Endothelial cell of umbilical vein (primary cell): ENCODE measurements at regions not wholly inside any gene's neighbourhood (a gene's known extent, or its start where the extent isn't known, plus 50 kb on each side); places are given as distances from the start of the nearest gene placed in this dataset.
A peak's percentile ranks its signal among the peaks of the same experiment; 100 is the strongest.

Source experiments
- BruUV-seq: library from RNA; stranded (reverse); fragments of 400-500 nt; replicated peaks from 2 replicates; lab custom pipeline; 2021; lab: Mats Ljungman, UMichigan
- CTCF ChIA-PET: fragments of 300-600, 350-600 bp; sonication (Branson Sonifier 250); formaldehyde crosslinking; loops from one replicate; lab custom pipeline; 2021; ENCODE audit warnings: antibody characterized with exemption, inconsistent platforms; lab: Charles Lee
- POLR2A ChIA-PET: fragments of 300-600, 350-600 bp; sonication (Branson Sonifier 250); formaldehyde crosslinking; loops from one replicate; lab custom pipeline; 2021; ENCODE audit warnings: antibody characterized with exemption, inconsistent platforms; lab: Charles Lee
- DNase-seq: peaks from one replicate; pipeline ENCODE4 v3.0.0-alpha.2; 2011; ENCODE audit warnings: low read depth, low spot score
- FAIRE-seq: peaks from 2 replicates; lab custom pipeline; 2011; peaks lifted over from hg19 to GRCh38; lab: Jason Lieb, UNC
- H2AFZ ChIP-seq: 2 replicates; pipeline ENCODE4 v1.6.0; 2012; ENCODE audit warnings: low read depth, low read length, control low read depth, inconsistent platforms
- H3K27ac ChIP-seq: 2 replicates; pipeline ENCODE4 v1.5.1; 2011; ENCODE audit warnings: low read depth, mild to moderate bottlenecking, control low read depth, low read length, moderate library complexity; ENCODE audit not compliant: insufficient read depth
- H3K27me3 ChIP-seq, 2 experiments: 2 replicates each; pipeline versions ENCODE4 v1.6.0 to v1.6.1; 2011; ENCODE audit warnings: low read length in 2 of 2, mixed read lengths in 1 of 2; ENCODE audit not compliant: control insufficient read depth in 2 of 2, insufficient read depth in 2 of 2
- H3K36me3 ChIP-seq, 2 experiments: 2 replicates in 1 of 2; 3 replicates in 1 of 2; pipeline ENCODE4 v1.5.1; 2011; ENCODE audit warnings: low read length in 2 of 2, mild to moderate bottlenecking in 1 of 2, moderate library complexity in 1 of 2; ENCODE audit not compliant: control insufficient read depth in 2 of 2, insufficient read depth in 2 of 2; ENCODE audit errors: extremely low read depth in 1 of 2
- H3K4me1 ChIP-seq: 3 replicates; pipeline ENCODE4 v1.5.1; 2011; ENCODE audit warnings: mild to moderate bottlenecking, low read length; ENCODE audit not compliant: control insufficient read depth, insufficient read depth; ENCODE audit errors: extremely low read depth
- H3K4me2 ChIP-seq: 2 replicates; pipeline ENCODE4 v1.6.1; 2011; ENCODE audit warnings: low read length, control low read depth, mixed read lengths; ENCODE audit not compliant: insufficient read depth
- H3K4me3 ChIP-seq, 3 experiments: fragments of 200-600 bp in 1 of 3; sonication (generic), shearing (Covaris generic) in 1 of 3; replicated peaks in 1 of 3; 2 replicates each; pipeline ENCODE4 v1.5.1; 2011 to 2016; ENCODE audit warnings: control low read depth in 3 of 3, low read length in 3 of 3, mild to moderate bottlenecking in 2 of 3, inconsistent platforms in 1 of 3, low read depth in 1 of 3, moderate library complexity in 1 of 3; ENCODE audit not compliant: insufficient read depth in 1 of 3
- H3K79me2 ChIP-seq: 2 replicates; pipeline ENCODE4 v1.6.0; 2012; ENCODE audit warnings: low read length, inconsistent platforms; ENCODE audit not compliant: control insufficient read depth, insufficient read depth
- H3K9ac ChIP-seq: replicated peaks from 2 replicates; pipeline ENCODE3; 2011; ENCODE audit warnings: low read length, control low read depth; ENCODE audit not compliant: insufficient read depth; ENCODE audit errors: extremely low read depth
- H3K9me1 ChIP-seq: replicated peaks from 3 replicates; pipeline ENCODE4 v1.6.0; 2011; ENCODE audit warnings: mild to moderate bottlenecking, low read length; ENCODE audit not compliant: control insufficient read depth, insufficient read depth; ENCODE audit errors: extremely low read depth
- H3K9me3 ChIP-seq: replicated peaks from 2 replicates; pipeline ENCODE4 v1.5.1; 2012; ENCODE audit warnings: low read length, inconsistent platforms; ENCODE audit not compliant: control insufficient read depth, insufficient read depth
- H4K20me1 ChIP-seq: replicated peaks from 2 replicates; pipeline ENCODE3; 2011; ENCODE audit warnings: mild to moderate bottlenecking, low read length; ENCODE audit not compliant: control insufficient read depth, insufficient read depth; ENCODE audit errors: extremely low read depth
- EZH2 ChIP-seq: IDR thresholded peaks from 2 replicates; pipeline ENCODE4 v1.6.1; 2012; ENCODE audit warnings: borderline replicate concordance, low read depth, mild to moderate bottlenecking, moderate library complexity, low read length, inconsistent platforms; ENCODE audit not compliant: severe bottlenecking
- FOS ChIP-seq: IDR thresholded peaks from 2 replicates; pipeline ENCODE4 v1.6.1; 2011; ENCODE audit warnings: mild to moderate bottlenecking, low read length, moderate library complexity, borderline replicate concordance; ENCODE audit not compliant: insufficient read depth
- GATA2 ChIP-seq: IDR thresholded peaks from 2 replicates; pipeline ENCODE4 v1.7.0; 2011; ENCODE audit warnings: low read depth, mild to moderate bottlenecking, moderate library complexity, mixed read lengths, low read length; ENCODE audit not compliant: insufficient read length, insufficient read depth
- JUN ChIP-seq: IDR thresholded peaks from 2 replicates; pipeline ENCODE4 v1.6.1; 2011; ENCODE audit warnings: borderline replicate concordance, low read depth; ENCODE audit not compliant: insufficient read length, insufficient read depth
- MYC ChIP-seq: IDR thresholded peaks from one replicate; pipeline ENCODE4 v1.6.1; 2011; ENCODE audit warnings: mild to moderate bottlenecking, low read depth, low read length
- POLR2AphosphoS5 ChIP-seq: IDR thresholded peaks from 2 replicates; pipeline ENCODE4 v1.6.1; 2012; ENCODE audit warnings: low read depth, mild to moderate bottlenecking, control low read depth, low read length, moderate library complexity; ENCODE audit not compliant: insufficient read depth
- dilution Hi-C: fragments of 300-500 bp; cut with MboI; formaldehyde crosslinking; loops from one replicate; pipeline ENCODE4 v1.15.0; 2019; ENCODE audit warnings: low sequenced_read_pairs; ENCODE audit not compliant: extremely low pct_ligation_motif_present
- intact Hi-C: fragments of 100-400 bp; cut with micrococcal nuclease; formaldehyde crosslinking; loops from one replicate; pipeline ENCODE4 v1.10.0; 2022
- TF ChIP-seq, protein P1 (sequence below): IDR thresholded peaks from 2 replicates; pipeline ENCODE4 v1.6.1; 2011; ENCODE audit not compliant: insufficient read depth, insufficient read length

DNA sequence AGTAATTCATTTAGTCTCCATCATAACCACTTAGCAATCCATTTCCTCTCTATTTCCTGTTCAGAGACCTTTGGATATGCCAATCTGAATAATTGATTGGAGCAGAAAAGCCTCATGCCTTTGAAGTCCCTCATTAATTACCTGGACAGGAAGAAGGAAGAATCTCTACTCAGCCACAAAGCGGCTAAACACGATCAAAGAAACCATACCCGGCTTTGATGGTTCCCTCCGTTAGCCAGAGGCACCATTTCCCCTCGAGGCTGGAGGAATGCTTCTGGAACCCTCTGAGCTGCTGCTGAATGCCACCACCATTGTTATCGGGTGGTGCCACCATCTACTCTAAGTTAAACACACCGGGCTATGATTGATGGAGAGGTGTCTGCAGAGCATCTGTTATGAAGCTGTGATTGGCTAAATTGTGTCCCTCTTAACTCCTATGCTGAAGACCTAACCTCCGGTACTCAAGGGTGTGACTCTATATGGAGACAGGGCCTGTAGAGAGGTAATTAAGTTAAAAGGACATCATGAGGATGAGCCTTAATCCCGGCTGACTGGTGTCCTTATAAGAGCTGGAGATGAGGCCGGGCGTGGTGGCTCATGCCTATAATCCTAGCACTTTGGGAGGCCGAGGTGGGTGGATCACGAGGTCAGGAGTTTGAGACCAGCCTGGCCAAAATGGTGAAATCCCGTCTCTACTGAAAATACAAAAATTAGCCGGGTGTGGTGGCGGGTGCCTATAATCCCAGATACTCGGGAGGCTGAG, 168.6 kb downstream of the CTTN start:
- Histone ChIP-seq H3K4me2 (no peak overlapping the region), H3K9me1 (no peaks in the 10 kb centered on the region), H3K4me1 (no peaks in the 10 kb centered on the region), H3K27ac (no peak overlapping the region), H3K9ac (no peak overlapping the region), H4K20me1 (no peaks in the 10 kb centered on the region), H2AFZ (no peak overlapping the region), H3K79me2 (no peaks in the 10 kb centered on the region), H3K9me3 (no peaks in the 10 kb centered on the region), H3K4me3 (no peak overlapping the region), H3K36me3 (no peaks in the 10 kb centered on the region), H3K27me3 (no peaks in the 10 kb centered on the region)
- ChIA-PET POLR2A (no interaction called here), CTCF (no interaction called here)
- intact Hi-C loops: no loop called here
- DNase-seq (no peak), FAIRE-seq (no peak)
- dilution Hi-C loops: no loop called here
- TF ChIP-seq MYC (no peak), FOS (no peak), EZH2 (no peak)
- no TSS peak for BruUV-seq

DNA sequence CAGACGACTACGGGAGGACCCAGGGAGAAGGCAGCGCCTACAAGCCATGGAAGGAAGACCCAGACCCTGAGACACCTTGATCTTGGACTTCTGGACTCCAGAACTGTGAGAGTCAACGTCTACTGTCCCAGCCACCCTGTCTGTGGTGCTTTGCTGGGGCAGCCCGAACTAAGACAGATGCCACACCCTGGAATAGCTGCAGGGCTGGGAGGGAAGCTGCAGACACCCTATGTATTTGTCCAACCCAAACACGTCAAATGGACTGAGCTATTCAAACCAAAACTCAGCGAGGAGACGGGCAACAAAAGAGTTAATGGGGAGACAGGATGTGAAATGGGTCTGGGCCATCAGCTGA, 169.3 kb downstream of the CTTN start:
- Histone ChIP-seq H3K27me3 (no peaks in the 10 kb centered on the region), H2AFZ (no peak overlapping the region), H3K9me1 (no peaks in the 10 kb centered on the region), H3K4me1 (no peaks in the 10 kb centered on the region), H3K27ac (no peak overlapping the region), H4K20me1 (no peaks in the 10 kb centered on the region), H3K36me3 (no peaks in the 10 kb centered on the region), H3K9me3 (no peaks in the 10 kb centered on the region), H3K79me2 (no peaks in the 10 kb centered on the region), H3K4me3 (no peak overlapping the region), H3K4me2 (peak overlapping the region; percentile 64), H3K9ac (no peak overlapping the region)
- no peak for FAIRE-seq
- TF ChIP-seq POLR2AphosphoS5 (no peak), FOS (no peak), GATA2 (no peak), MYC (no peak), EZH2 (no peak), JUN (no peak)
- TF ChIP-seq, protein P1, sequence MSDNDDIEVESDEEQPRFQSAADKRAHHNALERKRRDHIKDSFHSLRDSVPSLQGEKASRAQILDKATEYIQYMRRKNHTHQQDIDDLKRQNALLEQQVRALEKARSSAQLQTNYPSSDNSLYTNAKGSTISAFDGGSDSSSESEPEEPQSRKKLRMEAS: no peak
- DNase-seq: no peak
- no TSS peak for BruUV-seq
- ChIA-PET CTCF (interaction anchor here (0.9 kb wide), 1 partner anchor 11 kb away, joined by 3 read pairs; no protein-coding TSS in a partner anchor), POLR2A (no interaction called here)
- dilution Hi-C loops: no loop called here
- intact Hi-C loops: no loop called here
